ENCODE measurements at regions not wholly inside any gene's neighbourhood (a gene's known extent, or its start where the extent isn't known, plus 50 kb on each side); places are given as distances from the start of the nearest gene placed in this dataset.

- H3K4me3 Mint-ChIP-seq, result no peak overlapping the region
- no peaks in the 10 kb centered on the region; the same call in 1 of the 2 replicates for H3K27me3 Mint-ChIP-seq (ENCODE audit: low read depth)
- TF ChIP-seq CBFB (CRISPR knock-in tag; IDR thresholded peaks at IDR 0.05; ENCODE audit: low read depth), result no peak
- TF ChIP-seq CREM (CRISPR knock-in tag; IDR thresholded peaks at IDR 0.05), result no peak
- TF ChIP-seq IRF2 (CRISPR knock-in tag; IDR thresholded peaks at IDR 0.05; ENCODE audit: borderline replicate concordance, low read depth), result no peak
- no peak for TF ChIP-seq JUN (CRISPR knock-in tag; IDR thresholded peaks at IDR 0.05)
- no peak for TF ChIP-seq TCF7 (CRISPR knock-in tag; IDR thresholded peaks at IDR 0.05; ENCODE audit: low read depth)
- peak; percentile 71; the same call in 1 of the 2 replicates for TF ChIP-seq TEAD1 (CRISPR knock-in tag; IDR thresholded peaks at IDR 0.05)
- DNase-seq (ENCODE audit: low spot score) (no peak), ATAC-seq (peak; percentile 36; the same call in 1 of the 2 replicates)
- H3K9me3 Mint-ChIP-seq, result peaks cover 49% of the 10 kb centered on the region
- ChIA-PET CTCF (no interaction called here), POLR2A (no interaction called here)
- peaks cover 46% of the 10 kb centered on the region for H3K36me3 Mint-ChIP-seq
- H3K4me1 Mint-ChIP-seq, result peaks cover 8% of the 10 kb centered on the region
- no peak overlapping the region for H3K27ac Mint-ChIP-seq
Measured at GRCh38 chr4:159607809-159608208, 504.9 kb downstream of the RAPGEF2 start.

GRCh38 chr4:159608436-159608835 lies 505.6 kb downstream of the RAPGEF2 start:
- Mint-ChIP-seq H3K4me1 (peaks cover 8% of the 10 kb centered on the region), H3K9me3 (peaks cover 53% of the 10 kb centered on the region), H3K27me3 (ENCODE audit: low read depth) (no peaks in the 10 kb centered on the region; the same call in 1 of the 2 replicates), H3K36me3 (peaks cover 50% of the 10 kb centered on the region), H3K27ac (no peak overlapping the region), H3K4me3 (no peak overlapping the region)
- POLR2A ChIA-PET, result no interaction called here
- ATAC-seq (no peak), DNase-seq (ENCODE audit: low spot score) (no peak)
- CTCF ChIA-PET, result no interaction called here
- no peak for TF ChIP-seq FOXP4 (CRISPR knock-in tag; IDR thresholded peaks at IDR 0.05)
- TF ChIP-seq CDX4 (CRISPR knock-in tag; IDR thresholded peaks at IDR 0.05; ENCODE audit: borderline replicate concordance), result no peak
- no peak for TF ChIP-seq CTCF (IDR thresholded peaks at IDR 0.05)
- no peak for TF ChIP-seq PREB (CRISPR knock-in tag; IDR thresholded peaks at IDR 0.05; ENCODE audit: borderline replicate concordance)
- no peak for TF ChIP-seq AR (CRISPR knock-in tag; IDR thresholded peaks at IDR 0.05)
- no peak for TF ChIP-seq NR3C1 (CRISPR knock-in tag; conservative IDR thresholded peaks at IDR 0.05; ENCODE audit: low read depth)
- TF ChIP-seq ERG (CRISPR knock-in tag; IDR thresholded peaks at IDR 0.05), result no peak
- TF ChIP-seq NR1H2 (CRISPR knock-in tag; IDR thresholded peaks at IDR 0.05), result no peak
- no peak for TF ChIP-seq MAX (CRISPR knock-in tag; IDR thresholded peaks at IDR 0.05)
- TF ChIP-seq OVOL2 (CRISPR knock-in tag; IDR thresholded peaks at IDR 0.05; ENCODE audit: borderline replicate concordance), result no peak
- no peak for TF ChIP-seq CREB1 (CRISPR knock-in tag; IDR thresholded peaks at IDR 0.05)
- no peak for TF ChIP-seq ELF4 (CRISPR knock-in tag; IDR thresholded peaks at IDR 0.05; ENCODE audit: low read depth)
- TF ChIP-seq FOXK1 (CRISPR knock-in tag; IDR thresholded peaks at IDR 0.05), result no peak
- no peak for TF ChIP-seq TEAD1 (CRISPR knock-in tag; IDR thresholded peaks at IDR 0.05)
- no peak for TF ChIP-seq ZNF317 (CRISPR knock-in tag; IDR thresholded peaks at IDR 0.05; ENCODE audit: borderline replicate concordance, low read depth)
- TF ChIP-seq ATF3 (CRISPR knock-in tag; conservative IDR thresholded peaks at IDR 0.05), result no peak
- no peak for TF ChIP-seq ATF6 (CRISPR knock-in tag; IDR thresholded peaks at IDR 0.05)
- TF ChIP-seq NR2C2 (CRISPR knock-in tag; IDR thresholded peaks at IDR 0.05), result no peak

Data from WTC11 (cell line).